ENCODE measurements at regions not wholly inside any gene's neighbourhood (a gene's known extent, or its start where the extent isn't known, plus 50 kb on each side); places are given as distances from the start of the nearest gene placed in this dataset.
"Not testable (repeated sequence)": the region's sequence is repeated elsewhere in the genome, so short reads cannot be mapped to it uniquely, and the experiment has no call there.

DNA sequence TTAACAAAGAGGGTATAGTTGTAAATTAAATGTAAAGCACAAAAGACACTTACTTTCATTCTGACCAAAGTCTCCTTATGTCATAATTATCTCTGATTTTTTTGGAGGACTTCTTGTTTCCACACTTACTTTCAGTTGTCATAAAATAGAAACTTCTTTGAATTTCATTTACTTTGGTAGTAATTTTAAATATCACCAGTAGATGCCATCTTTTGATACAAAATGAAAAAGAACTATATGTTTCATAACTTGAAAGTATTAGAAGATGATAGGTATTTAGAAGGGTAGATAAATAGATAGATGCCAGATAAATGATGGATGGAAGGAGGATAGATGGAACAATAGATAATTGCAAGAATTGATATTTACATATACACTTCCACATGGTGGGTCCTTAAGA lies 1865.3 kb upstream of the CDH9 start:
- Histone ChIP-seq H3K36me3 (no peaks in the 10 kb centered on the region), H3K9me3 (peaks cover 7% of the 10 kb centered on the region), H3K4me3 (no peak overlapping the region), H3K27me3 (no peaks in the 10 kb centered on the region)
- DNase-seq = no peak

DNA sequence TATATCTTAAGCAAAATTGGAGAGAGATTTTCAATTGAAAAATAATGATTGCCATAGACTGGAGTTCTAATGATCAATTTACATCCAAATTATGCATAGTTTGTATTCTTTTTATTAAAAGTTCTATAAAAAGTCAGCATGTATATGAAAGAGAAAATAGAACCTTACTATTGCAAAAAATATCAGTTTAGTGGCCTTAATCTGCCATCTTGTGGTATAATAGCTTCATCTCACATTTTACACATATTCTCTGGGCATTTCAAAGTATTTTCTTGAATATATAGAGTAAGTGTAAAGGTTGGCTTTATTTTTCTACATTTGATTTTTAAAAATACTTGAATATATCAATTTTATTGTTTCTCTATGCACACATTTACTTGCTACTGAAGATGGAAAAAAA lies 1858.6 kb upstream of the CDH9 start:
- DNase-seq = no peak
- Histone ChIP-seq H3K36me3 (no peaks in the 10 kb centered on the region), H3K27me3 (no peaks in the 10 kb centered on the region), H3K4me3 (no peak overlapping the region), H3K9me3 (peaks cover 9% of the 10 kb centered on the region)

DNA sequence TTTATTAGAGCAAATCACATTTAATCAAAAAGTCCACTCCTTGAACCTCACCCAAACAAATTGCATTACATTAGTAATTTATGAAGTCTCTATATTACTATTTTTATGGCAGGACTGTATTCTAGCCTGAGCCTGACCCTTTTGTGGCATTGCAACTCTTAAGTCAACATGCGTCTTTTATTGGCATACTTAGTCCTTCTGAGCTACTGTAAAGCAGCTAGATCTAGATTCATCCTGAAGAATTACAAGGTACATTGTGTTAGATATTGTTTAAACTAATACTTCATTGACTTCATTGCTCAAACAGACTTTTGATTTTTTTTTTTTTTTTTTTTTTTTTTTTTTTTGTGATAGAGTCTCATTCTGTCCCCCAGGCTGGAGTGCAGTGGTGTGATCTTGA lies 1842.5 kb upstream of the CDH9 start:
- no peaks in the 10 kb centered on the region for H3K36me3 ChIP-seq
- H3K9me3 ChIP-seq = peaks cover 7% of the 10 kb centered on the region
- no peaks in the 10 kb centered on the region for H3K27me3 ChIP-seq
- no peak for DNase-seq
- H3K4me3 ChIP-seq = no peak overlapping the region

DNA sequence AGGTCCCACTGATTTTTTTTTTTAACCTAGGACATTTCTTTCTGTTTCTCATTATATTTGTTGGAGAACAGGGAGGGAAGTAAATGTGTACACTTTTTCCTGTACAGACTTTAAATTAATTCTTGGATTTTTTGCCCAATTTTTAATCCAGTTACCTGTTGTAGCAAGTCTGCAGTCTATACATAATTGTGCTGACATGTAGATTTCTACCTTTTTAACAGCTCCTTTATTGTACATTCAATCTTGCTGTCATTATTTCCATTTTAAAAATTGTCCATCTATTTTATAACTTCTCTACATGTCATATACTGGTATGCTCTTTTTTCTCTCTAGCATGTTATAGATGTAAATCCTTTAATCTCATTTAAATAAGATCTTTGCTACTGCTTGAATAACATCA lies 1838.7 kb upstream of the CDH9 start:
- no peak for DNase-seq
- Histone ChIP-seq H3K9me3 (no peaks in the 10 kb centered on the region), H3K4me3 (no peak overlapping the region), H3K27me3 (no peaks in the 10 kb centered on the region), H3K36me3 (no peaks in the 10 kb centered on the region)

DNA sequence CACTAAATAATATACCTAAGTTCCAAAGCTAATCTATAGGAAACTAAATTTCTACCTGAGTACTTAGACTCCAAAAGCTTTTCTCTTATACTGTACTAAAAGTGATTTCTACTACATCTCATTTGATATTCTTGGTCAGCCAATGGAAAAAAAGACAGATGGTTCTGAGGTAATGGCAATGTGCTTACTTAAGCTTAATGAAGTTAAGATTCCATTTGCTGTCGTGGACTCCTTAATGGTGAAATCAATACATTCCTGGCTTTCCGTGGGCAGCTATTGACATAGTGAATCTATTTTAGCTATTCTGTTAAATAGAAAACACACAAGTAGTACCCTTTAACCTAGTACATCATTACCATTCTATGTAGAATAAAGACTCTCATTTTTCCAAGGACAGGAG lies 1825.6 kb upstream of the CDH9 start:
- no peaks in the 10 kb centered on the region for H3K9me3 ChIP-seq
- DNase-seq = no peak
- no peak overlapping the region for H3K4me3 ChIP-seq
- H3K36me3 ChIP-seq = no peaks in the 10 kb centered on the region
- H3K27me3 ChIP-seq = no peaks in the 10 kb centered on the region

DNA sequence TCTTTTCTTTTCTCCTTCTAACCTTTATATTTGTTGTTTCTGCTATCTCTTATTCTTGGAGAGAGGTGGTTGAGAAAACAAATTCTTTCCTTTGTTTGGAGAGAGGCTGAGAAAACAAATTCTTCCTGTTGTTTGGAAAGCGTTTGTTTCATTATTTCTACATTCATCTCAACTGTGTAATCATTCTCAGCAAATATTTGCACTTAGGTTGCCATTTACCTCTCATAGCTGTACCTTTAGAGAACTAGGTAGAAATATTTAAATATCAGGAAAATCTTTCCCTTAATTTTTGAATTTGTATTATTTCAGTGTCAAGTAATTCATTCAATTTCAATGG lies 1824.4 kb upstream of the CDH9 start:
- no peak overlapping the region for H3K4me3 ChIP-seq
- no peak for DNase-seq
- H3K36me3 ChIP-seq = no peaks in the 10 kb centered on the region
- no peaks in the 10 kb centered on the region for H3K9me3 ChIP-seq
- no peaks in the 10 kb centered on the region for H3K27me3 ChIP-seq

DNA sequence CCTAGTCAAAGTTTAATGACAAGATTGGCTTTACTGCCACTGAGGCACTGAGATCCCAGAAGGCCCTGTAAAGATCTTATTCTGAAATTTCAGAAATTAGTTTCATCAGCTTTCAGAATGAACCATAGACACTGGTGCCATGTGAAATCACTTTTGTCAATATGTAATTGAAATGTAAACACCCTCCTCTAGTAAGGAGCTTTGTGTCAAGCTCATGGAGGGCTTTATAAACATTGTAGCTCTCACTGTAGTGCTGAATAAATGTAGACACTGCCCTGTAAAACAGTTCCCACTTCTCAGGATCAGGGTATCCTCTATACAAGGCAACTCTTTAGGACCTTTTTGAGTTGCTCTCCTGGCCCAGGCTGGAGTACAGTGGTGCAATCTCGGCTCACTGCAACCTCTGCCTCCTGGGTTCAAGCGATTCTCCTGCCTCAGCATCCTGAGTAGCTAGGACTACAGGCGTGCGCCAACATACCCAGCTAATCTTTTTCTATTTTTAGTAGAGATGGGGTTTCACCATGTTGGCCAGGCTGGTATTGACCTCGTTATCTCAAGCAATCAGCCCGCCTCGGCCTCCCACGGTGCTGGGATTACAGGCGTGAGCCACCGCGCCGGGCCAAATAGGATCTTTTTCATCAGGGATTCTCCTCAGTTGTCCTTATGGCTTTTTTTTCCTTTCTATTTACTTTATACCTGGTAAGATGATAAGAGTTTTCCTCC lies 1823.9 kb upstream of the CDH9 start:
- Histone ChIP-seq H3K4me3 (no peak overlapping the region), H3K27me3 (no peaks in the 10 kb centered on the region), H3K36me3 (no peaks in the 10 kb centered on the region), H3K9me3 (no peaks in the 10 kb centered on the region)
- DNase-seq = no peak

DNA sequence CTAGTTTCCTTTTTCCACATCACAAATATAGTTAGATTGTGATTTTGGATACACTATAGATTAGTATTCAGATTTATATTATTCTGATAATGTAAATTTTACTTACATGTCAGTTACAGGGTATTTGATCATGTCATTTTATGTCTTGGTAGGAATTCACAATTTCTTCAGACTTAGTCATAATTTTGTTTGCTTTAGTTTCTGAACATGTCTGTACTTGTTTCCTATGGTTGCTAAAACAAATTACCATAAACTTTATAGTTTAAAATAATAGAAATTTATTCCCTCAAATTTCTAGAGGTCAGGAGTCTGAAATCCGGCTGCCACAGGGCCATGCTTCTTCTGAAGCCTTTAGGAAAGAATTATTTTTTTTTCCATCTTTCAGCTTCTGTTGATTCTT lies 1817.2 kb upstream of the CDH9 start:
- DNase-seq = no peak
- H3K4me3 ChIP-seq = no peak overlapping the region
- H3K27me3 ChIP-seq = no peaks in the 10 kb centered on the region
- no peaks in the 10 kb centered on the region for H3K36me3 ChIP-seq
- no peaks in the 10 kb centered on the region for H3K9me3 ChIP-seq

DNA sequence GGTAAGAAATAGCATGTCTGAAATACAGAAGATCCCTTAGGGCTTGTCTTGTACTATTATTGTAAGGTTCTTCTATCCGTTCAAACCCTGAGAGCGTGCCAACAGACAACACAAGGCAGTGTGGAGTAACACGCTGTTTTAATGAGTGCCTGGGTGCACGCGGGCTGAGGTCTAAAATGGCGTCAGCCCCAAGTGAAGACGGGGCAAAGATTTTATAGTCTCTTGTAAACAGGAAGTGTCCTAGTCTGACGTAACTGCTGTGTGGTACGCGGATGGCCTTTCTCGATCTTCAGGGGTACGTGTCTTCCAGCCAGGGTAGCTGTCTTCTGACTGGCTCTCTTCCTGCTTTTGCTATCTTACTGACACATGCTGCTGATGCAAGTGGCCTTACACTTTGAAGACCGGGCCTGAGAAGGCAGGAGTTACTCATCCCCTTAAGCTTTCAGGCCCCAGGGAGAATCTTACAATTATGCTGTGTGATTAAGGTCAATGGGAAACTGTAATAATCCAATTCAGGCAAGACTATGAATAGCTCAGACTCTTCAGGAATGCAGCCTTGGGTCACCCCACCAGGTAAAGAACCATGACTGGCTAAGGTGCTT lies 1812.0 kb upstream of the CDH9 start:
- H3K9me3 ChIP-seq = no peaks in the 10 kb centered on the region; the same call in 1 of the 2 replicates
- no peaks in the 10 kb centered on the region for H3K27me3 ChIP-seq
- DNase-seq = no peak
- no peak overlapping the region for H3K4me3 ChIP-seq
- no peaks in the 10 kb centered on the region for H3K36me3 ChIP-seq

DNA sequence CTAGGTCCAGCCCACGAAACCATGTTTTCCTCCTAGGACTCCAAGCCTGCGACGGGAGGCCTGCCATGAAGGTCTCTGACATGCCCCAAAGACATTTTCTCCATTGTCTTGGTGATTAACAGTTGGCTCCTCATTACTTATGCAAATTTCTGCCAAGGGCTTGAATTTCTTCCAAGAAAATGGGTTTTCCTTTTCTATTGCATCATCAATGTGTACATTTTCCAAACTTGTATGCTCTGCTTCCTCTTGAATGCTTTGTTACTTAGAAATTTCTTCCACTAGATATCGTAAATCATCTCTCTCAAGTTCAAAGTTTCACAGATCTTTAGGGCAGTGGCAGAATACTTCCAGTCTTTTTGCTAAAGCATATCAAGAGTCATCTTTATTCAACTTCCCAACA lies 1792.7 kb upstream of the CDH9 start:
- H3K9me3 ChIP-seq = no peaks in the 10 kb centered on the region

DNA sequence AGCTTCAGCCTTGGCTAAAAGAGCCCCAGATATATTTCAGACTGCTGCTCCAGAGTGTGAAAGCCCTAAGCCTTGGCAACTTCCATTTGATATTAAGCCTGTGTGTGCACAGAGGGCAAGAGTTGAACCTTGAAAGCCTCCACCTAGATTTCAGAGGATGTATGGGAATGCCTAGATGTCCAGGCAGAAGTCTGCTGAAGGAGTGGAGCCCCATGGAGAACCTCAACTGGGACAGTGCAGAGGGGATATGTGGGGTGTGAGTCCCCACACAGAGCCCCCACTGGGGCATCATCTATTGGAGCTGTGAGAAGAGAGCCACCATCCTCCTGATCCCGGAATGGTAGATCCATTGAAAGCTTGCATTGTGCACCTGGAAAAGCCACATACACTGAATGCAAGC lies 1784.8 kb upstream of the CDH9 start:
- Histone ChIP-seq H3K9me3 (no peaks in the 10 kb centered on the region; the same call in 1 of the 2 replicates), H3K27me3 (no peaks in the 10 kb centered on the region), H3K36me3 (no peaks in the 10 kb centered on the region), H3K4me3 (no peak overlapping the region)
- no peak for DNase-seq

More for the DNA sequence above, 1792.7 kb upstream of the CDH9 start:
- Histone ChIP-seq H3K27me3 (no peaks in the 10 kb centered on the region), H3K36me3 (no peaks in the 10 kb centered on the region), H3K4me3 (no peak overlapping the region)
- no peak for DNase-seq

DNA sequence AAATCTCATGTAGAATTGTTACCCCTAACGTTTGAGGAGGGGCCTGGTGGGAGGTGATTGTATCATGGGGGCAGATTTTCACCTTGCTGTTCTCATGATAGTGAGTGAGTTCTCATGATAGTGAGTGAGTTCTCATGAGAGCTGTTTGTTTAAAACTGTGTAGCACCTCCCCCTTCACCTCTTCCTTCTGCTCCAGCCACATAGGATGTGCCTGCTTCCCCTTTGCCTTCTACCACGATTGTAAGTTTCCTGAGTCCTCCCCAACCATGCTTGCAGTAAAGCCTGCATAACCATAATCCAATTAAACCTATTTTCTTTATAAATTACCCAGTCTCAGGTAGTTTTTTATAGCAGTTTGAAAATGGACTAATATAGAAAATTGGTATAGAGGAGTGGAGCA lies 1783.7 kb upstream of the CDH9 start:
- Histone ChIP-seq H3K9me3 (no peaks in the 10 kb centered on the region; the same call in 1 of the 2 replicates), H3K36me3 (no peaks in the 10 kb centered on the region), H3K27me3 (no peaks in the 10 kb centered on the region), H3K4me3 (no peak overlapping the region)
- no peak for DNase-seq

DNA sequence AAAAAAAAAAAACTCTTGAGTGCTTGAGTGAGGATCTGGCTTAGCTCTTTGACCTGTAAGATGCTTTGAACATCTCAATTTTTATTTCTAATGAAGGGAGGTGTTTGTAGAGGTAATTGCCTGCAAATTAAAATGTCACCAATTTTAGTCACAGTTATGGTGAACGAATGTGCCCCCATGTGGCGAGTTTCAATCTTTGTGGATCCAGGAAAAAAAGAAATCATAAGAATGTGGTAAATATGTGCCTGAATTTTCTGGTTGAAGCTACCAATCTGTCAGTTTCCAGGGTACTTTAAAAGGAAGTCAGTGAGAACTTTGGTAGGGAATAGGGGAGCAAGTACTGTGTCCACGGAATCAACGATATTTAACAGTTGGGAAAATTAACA lies 1772.4 kb upstream of the CDH9 start:
- no peaks in the 10 kb centered on the region for H3K36me3 ChIP-seq
- no peak for DNase-seq
- H3K4me3 ChIP-seq = no peak overlapping the region
- H3K27me3 ChIP-seq = no peaks in the 10 kb centered on the region
- H3K9me3 ChIP-seq = no peaks in the 10 kb centered on the region

DNA sequence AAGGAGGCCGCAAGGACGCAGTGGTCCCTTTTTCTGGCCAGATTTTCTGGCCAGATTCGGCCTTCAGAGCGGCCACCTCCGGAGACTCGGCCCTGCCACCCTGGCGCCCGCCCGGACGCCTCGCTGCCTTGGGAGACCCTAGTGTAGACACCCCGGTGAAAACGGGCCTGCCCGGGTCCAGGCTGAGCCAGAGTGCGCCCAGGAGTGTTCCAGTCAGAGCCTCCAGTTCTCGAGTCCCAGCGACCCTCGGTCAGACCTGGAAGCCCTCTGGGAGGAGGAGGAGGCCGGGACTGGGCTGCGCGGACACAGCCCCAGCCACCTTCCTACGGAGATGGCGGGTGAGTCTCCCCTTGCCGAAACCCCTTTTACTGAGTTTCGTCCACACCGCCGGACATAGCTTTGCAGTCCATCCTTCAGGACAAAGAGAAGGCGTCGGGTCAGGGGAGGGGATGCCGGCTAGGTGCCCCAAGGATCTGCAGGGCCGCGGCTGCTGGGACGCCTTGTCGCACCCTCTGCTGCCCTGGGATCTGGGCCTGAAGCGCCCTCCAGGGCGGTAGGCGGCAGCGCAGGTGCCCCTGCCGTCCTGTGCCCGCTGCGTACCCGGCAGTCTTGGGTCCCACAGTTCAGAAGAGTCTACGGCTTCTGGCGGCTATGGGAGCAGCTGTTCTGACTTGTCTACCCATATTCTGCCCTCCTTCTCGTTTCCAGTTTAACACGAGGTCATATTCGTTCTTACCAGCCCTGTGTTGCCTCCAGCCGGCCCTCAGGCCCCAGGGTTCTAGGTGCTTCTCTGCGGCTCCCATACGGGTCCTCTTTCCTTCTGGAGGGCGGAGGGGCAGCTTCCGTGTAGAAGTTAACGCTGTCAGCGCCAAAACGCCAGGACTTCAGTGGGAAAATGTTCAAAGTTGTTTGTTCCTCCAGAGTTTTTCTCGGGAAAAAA lies 1771.7 kb upstream of the CDH9 start:
- no peak for DNase-seq
- H3K27me3 ChIP-seq = no peaks in the 10 kb centered on the region
- H3K4me3 ChIP-seq = no peak overlapping the region
- H3K9me3 ChIP-seq = no peaks in the 10 kb centered on the region
- no peaks in the 10 kb centered on the region for H3K36me3 ChIP-seq

DNA sequence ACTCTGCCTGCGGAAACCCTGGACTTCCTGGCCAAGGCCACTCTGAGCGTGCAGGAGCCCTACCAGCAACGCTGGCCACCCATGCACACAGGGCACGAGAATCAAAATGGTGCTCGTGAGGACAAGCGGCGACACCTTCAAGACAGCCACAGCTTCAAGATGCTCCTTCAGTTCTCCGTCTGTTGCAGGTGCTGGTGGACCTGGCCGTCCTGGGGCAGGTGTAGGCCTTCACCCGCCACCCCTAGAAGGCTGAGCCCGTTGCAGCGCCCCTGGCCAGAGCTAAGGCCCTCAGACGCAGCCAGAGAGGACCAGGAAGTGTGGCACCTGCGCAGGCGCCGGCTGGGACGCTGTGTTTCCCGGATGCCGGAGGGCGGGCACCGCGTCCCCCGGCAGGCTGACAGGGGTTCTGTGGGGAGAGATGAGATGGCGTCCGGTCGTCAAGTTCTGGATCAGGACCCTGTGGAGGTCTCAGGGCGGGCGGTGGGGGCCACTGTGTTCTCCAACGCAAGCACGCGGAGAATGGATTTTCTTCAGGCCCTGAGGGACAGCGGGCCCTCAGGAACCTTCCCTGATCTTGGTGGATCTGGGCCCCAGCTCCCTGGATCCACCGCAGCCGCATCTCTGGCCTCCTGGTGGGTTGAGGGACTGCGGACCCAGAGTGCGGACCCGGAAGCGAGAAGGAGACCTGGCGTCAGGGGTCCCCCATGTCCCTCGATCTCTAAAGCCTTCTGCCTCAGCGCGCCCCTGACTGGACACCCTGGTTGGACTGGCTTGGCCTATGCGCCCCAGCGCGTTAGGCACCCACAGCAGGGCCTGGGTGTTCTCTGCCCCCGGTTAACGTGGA lies 1770.8 kb upstream of the CDH9 start:
- no peak for DNase-seq
- no peak overlapping the region for H3K4me3 ChIP-seq

DNA sequence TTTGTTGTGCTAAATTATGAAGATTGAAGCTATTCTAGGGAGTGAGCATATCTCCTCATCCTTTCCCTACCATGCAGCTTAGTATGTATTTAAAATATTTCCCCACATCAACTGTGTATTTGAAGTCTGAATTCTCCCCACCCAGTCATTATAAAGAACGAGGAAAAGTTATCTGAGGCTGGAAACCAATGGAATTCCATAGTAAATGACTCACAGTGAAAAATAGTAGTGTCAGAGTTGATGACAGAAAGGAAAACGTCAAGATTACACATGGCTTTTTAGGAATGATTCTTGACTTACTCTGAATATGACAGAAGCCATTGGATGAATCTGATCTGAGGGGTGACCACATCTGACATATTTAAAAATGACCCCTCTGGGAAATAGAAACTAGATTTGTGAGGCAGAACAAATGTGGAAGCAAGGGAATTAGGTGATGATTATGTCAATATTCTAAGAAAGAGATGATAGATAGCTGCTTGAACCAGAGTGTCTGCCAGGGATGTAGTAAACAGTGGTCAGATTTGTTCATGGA lies 1768.9 kb upstream of the CDH9 start:
- H3K4me3 ChIP-seq = no peak overlapping the region
- H3K36me3 ChIP-seq = no peaks in the 10 kb centered on the region
- no peak for DNase-seq
- H3K27me3 ChIP-seq = no peaks in the 10 kb centered on the region
- H3K9me3 ChIP-seq = no peaks in the 10 kb centered on the region

More for the DNA sequence above, 1770.8 kb upstream of the CDH9 start:
- H3K9me3 ChIP-seq = no peaks in the 10 kb centered on the region
- H3K36me3 ChIP-seq = no peaks in the 10 kb centered on the region
- H3K27me3 ChIP-seq = no peaks in the 10 kb centered on the region

DNA sequence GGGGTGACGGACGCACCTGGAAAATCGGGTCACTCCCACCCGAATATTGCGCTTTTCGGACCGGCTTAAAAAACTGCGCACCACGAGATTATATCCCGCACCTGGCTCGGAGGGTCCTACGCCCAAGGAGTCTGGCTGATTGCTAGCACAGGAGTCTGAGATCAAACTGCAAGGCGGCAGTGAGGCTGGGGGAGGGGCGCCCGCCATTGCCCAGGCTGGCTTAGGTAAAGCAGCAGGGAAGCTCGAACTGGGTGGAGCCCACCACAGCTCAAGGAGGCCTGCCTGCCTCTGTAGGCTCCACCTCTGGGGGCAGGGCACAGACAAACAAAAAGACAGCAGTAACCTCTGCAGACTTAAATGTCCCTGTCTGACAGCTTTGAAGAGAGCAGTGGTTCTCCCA lies 1760.6 kb upstream of the CDH9 start:
- not testable (repeated sequence) for DNase-seq, H3K36me3 ChIP-seq, H3K9me3 ChIP-seq, H3K27me3 ChIP-seq, H3K4me3 ChIP-seq

Data from MG63 (cell line).